ENCODE measurements at regions not wholly inside any gene's neighbourhood (a gene's known extent, or its start where the extent isn't known, plus 50 kb on each side); places are given as distances from the start of the nearest gene placed in this dataset.

GRCh38 chr1:55641947-55642346 lies 426.8 kb upstream of the USP24 start:
- no peak for DNase-seq (ENCODE audit: low spot score)
- TF ChIP-seq CTCF (IDR thresholded peaks at IDR 0.05; ENCODE audit: extremely low read depth, missing control alignments) = no peak

GRCh38 chr1:55640708-55641473 lies 425.7 kb upstream of the USP24 start:
- no peak for TF ChIP-seq CTCF (IDR thresholded peaks at IDR 0.05; ENCODE audit: extremely low read depth, missing control alignments)
- peak; percentile 59 for DNase-seq (ENCODE audit: low spot score)

GRCh38 chr1:55639526-55639925 lies 424.4 kb upstream of the USP24 start:
- no peak for DNase-seq (ENCODE audit: low spot score)
- no peak for TF ChIP-seq CTCF (IDR thresholded peaks at IDR 0.05; ENCODE audit: extremely low read depth, missing control alignments)

- no peak for DNase-seq (ENCODE audit: low spot score)
- no peak for TF ChIP-seq CTCF (IDR thresholded peaks at IDR 0.05; ENCODE audit: extremely low read depth, missing control alignments)
Observed at GRCh38 chr1:55639051-55639450, 423.9 kb upstream of the USP24 start.

- DNase-seq (ENCODE audit: low spot score) = no peak
- TF ChIP-seq CTCF (IDR thresholded peaks at IDR 0.05; ENCODE audit: extremely low read depth, missing control alignments) = no peak
Observed at GRCh38 chr1:55636696-55637095, 421.5 kb upstream of the USP24 start.

GRCh38 chr1:55635856-55636255 lies 420.7 kb upstream of the USP24 start:
- DNase-seq (ENCODE audit: low spot score) = no peak
- TF ChIP-seq CTCF (IDR thresholded peaks at IDR 0.05; ENCODE audit: extremely low read depth, missing control alignments) = no peak

- TF ChIP-seq CTCF (IDR thresholded peaks at IDR 0.05; ENCODE audit: extremely low read depth, missing control alignments) = no peak
- DNase-seq (ENCODE audit: low spot score) = no peak
Observed at GRCh38 chr1:55634516-55634915, 419.4 kb upstream of the USP24 start.

Data from GM20000 (cell line).